ENCODE measurements at regions not wholly inside any gene's neighbourhood (a gene's known extent, or its start where the extent isn't known, plus 50 kb on each side); places are given as distances from the start of the nearest gene placed in this dataset.
A peak's percentile ranks its signal among the peaks of the same experiment; 100 is the strongest.
"Not testable (repeated sequence)": the region's sequence is repeated elsewhere in the genome, so short reads cannot be mapped to it uniquely, and the experiment has no call there.

GRCh38 chr7:131081308-131081707 is 246.4 kb upstream of the MKLN1 start:
- DNase-seq: no peak

- no peak for DNase-seq
Measured at GRCh38 chr7:131083781-131084180, 243.9 kb upstream of the MKLN1 start.

GRCh38 chr7:131084336-131084735 is 243.3 kb upstream of the MKLN1 start:
- DNase-seq: not testable (repeated sequence)

- DNase-seq: no peak
Measured at GRCh38 chr7:131087756-131088658, 239.7 kb upstream of the MKLN1 start.

- no peak for DNase-seq
Measured at GRCh38 chr7:131090188-131090587, 237.5 kb upstream of the MKLN1 start.

GRCh38 chr7:131090886-131091692 is 236.6 kb upstream of the MKLN1 start:
- no peak for DNase-seq

GRCh38 chr7:131094685-131095084 is 233.0 kb upstream of the MKLN1 start:
- DNase-seq: no peak

- no peak for DNase-seq
Measured at GRCh38 chr7:131095346-131095745, 232.3 kb upstream of the MKLN1 start.

- no peak for DNase-seq
Measured at GRCh38 chr7:131096267-131096927, 231.3 kb upstream of the MKLN1 start.

GRCh38 chr7:131097662-131098376 is 229.9 kb upstream of the MKLN1 start:
- no peak for DNase-seq

- no peak for DNase-seq
Measured at GRCh38 chr7:131098527-131098926, 229.1 kb upstream of the MKLN1 start.

- DNase-seq: no peak
Measured at GRCh38 chr7:131100357-131101054, 227.2 kb upstream of the MKLN1 start.

GRCh38 chr7:131103997-131104396 is 223.7 kb upstream of the MKLN1 start:
- no peak for DNase-seq

- no peak for DNase-seq
Measured at GRCh38 chr7:131104596-131105293, 222.9 kb upstream of the MKLN1 start.

GRCh38 chr7:131105294-131105798 is 222.3 kb upstream of the MKLN1 start:
- no peak for DNase-seq

GRCh38 chr7:131105799-131106680 is 221.6 kb upstream of the MKLN1 start:
- peak; percentile 35 for DNase-seq

GRCh38 chr7:131106681-131107336 is 220.9 kb upstream of the MKLN1 start:
- no peak for DNase-seq

- DNase-seq: peak; percentile 33
Measured at GRCh38 chr7:131107337-131108211, 220.1 kb upstream of the MKLN1 start.

All from left kidney (tissue), 1 donor.